Large intestine (tissue), 3 donors: ENCODE measurements at regions not wholly inside any gene's neighbourhood (a gene's known extent, or its start where the extent isn't known, plus 50 kb on each side); places are given as distances from the start of the nearest gene placed in this dataset.

Experiments
- DNase-seq, 2 donors: peaks; one replicate each; pipeline versions ENCODE4 v3.0.0 to v3.0.0-alpha.2; 2013
- H3K27ac ChIP-seq: one replicate; pipeline ENCODE4 v1.5.1; 2013; ENCODE audit warnings: low read length
- H3K27me3 ChIP-seq: 2 replicates; pipeline ENCODE4 v1.6.1; 2013; ENCODE audit warnings: low read length; ENCODE audit not compliant: control insufficient read depth, insufficient read depth
- H3K36me3 ChIP-seq: 2 replicates; pipeline ENCODE4 v1.6.1; 2013; ENCODE audit warnings: low read length; ENCODE audit not compliant: control insufficient read depth, insufficient read depth
- H3K4me1 ChIP-seq: one replicate; pipeline ENCODE4 v1.6.1; 2013; ENCODE audit warnings: low read length; ENCODE audit not compliant: control insufficient read depth, insufficient read depth
- H3K4me3 ChIP-seq: one replicate; pipeline ENCODE4 v1.5.1; 2013; ENCODE audit warnings: low read length
- H3K9me3 ChIP-seq: one replicate; pipeline ENCODE4 v1.6.1; 2013; ENCODE audit warnings: mild to moderate bottlenecking, low read depth, low read length, moderate library complexity; ENCODE audit not compliant: control insufficient read depth
- WGBS: methylation state at CpG from one replicate; pipeline ENCODE4 v1.1.5; 2013; ENCODE audit warnings: low lambda C conversion rate; ENCODE audit not compliant: insufficient coverage; 5-methylcytosine and 5-hydroxymethylcytosine counted together

DNA sequence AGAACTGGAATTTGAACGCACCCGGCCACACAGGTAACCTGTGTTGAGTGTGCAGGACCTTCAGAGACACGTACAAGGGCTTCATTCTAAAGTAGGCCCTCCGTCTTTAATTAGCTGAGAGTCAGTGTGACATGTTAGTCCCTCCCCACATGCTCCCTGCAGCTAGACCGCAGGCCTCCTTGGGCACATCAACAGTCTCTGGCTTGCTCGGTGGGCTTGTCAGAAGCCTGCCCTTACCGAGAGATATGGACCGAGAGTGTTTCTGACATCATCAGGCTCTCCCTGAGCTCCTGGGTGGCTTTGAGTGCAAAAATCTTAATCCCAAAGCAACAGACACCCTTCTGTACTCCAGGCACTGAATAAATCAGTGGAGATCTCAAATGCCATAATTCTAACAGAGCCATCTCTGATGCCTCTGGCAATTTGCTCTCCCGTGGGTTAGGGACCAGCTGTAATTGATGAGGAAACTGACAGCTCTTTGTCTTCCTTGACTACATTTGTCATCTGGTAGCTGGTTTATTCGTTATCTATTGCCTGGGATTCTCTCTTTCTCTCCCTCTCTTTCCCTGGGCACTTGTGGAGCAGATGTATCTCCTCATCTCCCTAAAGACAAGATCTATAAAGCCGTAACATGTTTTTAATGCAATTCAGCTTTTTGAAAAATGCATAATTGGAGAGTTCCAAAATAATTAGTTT, 850.6 kb downstream of the TYW1 start:
- Histone ChIP-seq H3K27me3 (no peaks in the 10 kb centered on the region), H3K4me3 (no peak overlapping the region), H3K4me1 (no peaks in the 10 kb centered on the region), H3K9me3 (no peaks in the 10 kb centered on the region), H3K36me3 (no peaks in the 10 kb centered on the region), H3K27ac (no peak overlapping the region)
- DNase-seq, result no peak
- WGBS, result 100% methylated on average over 2 of the region's 11 CpGs

DNA sequence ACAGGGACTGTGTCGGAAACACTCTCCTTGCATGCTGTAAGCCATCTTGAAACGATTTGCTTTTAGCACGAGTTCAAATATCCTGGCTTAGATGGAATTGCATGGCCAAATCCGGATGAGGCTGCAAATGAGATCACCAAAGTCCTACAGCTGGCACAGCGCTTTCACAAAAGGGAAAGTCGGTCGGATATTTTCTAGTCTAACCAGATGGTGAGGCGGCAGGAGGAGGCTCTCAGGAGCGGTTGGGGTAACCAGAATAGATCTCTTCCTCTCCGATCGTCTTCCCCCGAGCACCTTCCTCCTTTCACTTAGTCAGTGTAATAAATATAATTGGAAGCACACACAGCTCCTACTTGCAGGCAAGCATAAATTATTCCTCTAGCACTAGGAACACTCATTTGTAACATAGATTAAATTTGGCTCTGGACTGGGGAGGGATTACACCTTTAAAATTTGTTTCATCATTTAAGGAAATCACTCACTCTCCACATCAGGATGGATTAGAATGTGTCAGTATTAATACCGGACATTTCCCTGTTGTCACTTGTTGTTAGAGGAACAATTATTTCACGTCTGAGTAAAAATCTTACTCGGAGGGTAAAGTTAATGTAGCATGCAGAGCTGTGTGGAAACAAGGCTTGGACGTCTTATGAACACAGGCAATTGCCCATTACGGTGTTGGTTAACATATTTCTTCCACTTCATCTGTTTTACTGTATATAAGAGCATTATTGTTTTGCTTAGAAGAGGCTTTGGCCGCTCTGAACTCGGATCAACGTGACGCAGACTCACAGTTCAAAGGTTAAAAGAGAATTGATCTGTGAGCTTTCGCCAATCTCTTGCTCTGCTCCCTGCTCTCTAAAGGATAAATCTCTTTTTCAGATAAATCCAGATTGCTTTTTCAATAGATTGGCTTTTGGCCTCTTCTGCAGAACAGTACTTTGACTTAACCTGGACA, 857.9 kb downstream of the TYW1 start:
- Histone ChIP-seq H3K27me3 (no peaks in the 10 kb centered on the region), H3K4me1 (no peaks in the 10 kb centered on the region), H3K9me3 (no peaks in the 10 kb centered on the region), H3K4me3 (no peak overlapping the region), H3K27ac (no peak overlapping the region), H3K36me3 (no peaks in the 10 kb centered on the region)
- DNase-seq, result no peak
- no CpG with 5 or more reads among the region's 22 CpGs for WGBS

DNA sequence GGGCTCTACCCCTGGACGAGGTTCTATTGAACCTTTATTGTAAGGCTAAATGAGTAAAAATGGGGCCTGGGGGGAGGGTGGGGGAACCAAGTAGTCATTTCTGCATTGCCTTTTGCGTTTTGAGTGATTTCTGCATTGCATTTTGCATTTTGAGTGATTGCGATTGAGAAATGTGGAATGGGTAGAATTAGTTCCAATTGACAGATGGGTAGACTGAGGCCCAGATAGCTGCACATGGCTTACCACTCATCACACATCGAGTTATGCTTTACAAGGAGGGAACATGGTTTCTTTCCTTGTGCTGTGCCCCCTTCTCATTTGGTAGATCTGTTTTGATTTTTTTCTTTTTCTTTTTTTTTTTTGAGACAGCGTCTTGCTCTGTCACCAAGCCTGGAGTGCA, 858.7 kb downstream of the TYW1 start:
- H3K4me1 ChIP-seq, result no peaks in the 10 kb centered on the region
- no peaks in the 10 kb centered on the region for H3K9me3 ChIP-seq
- 100% methylated on average over 1 of the region's 5 CpGs for WGBS
- no peak overlapping the region for H3K27ac ChIP-seq
- no peak overlapping the region for H3K4me3 ChIP-seq
- no peaks in the 10 kb centered on the region for H3K27me3 ChIP-seq
- no peak for DNase-seq
- H3K36me3 ChIP-seq, result no peaks in the 10 kb centered on the region

DNA sequence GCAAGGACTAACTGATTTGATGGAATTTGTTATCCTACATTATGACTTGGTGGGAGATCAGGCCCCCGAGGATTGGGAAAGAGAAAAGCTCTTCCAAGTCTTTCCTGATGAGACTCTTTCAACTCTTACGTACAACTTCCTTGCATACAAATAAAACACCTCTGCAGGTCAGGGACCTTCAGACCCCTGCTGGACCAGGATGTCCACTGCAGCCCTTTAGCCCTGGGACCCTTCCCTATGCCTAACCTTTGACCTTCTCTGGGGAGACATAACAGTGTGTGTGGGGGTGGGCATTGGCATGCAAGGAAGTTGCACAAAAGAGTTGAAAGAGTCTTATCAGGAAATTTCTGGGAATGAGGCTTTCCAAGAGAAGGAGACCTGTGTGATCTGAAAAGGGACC, 859.4 kb downstream of the TYW1 start:
- no peaks in the 10 kb centered on the region for H3K4me1 ChIP-seq
- H3K36me3 ChIP-seq, result no peaks in the 10 kb centered on the region
- no CpG with 5 or more reads among the region's 2 CpGs for WGBS
- H3K27me3 ChIP-seq, result no peaks in the 10 kb centered on the region
- no peak for DNase-seq
- H3K4me3 ChIP-seq, result no peak overlapping the region
- no peak overlapping the region for H3K27ac ChIP-seq
- H3K9me3 ChIP-seq, result no peaks in the 10 kb centered on the region

DNA sequence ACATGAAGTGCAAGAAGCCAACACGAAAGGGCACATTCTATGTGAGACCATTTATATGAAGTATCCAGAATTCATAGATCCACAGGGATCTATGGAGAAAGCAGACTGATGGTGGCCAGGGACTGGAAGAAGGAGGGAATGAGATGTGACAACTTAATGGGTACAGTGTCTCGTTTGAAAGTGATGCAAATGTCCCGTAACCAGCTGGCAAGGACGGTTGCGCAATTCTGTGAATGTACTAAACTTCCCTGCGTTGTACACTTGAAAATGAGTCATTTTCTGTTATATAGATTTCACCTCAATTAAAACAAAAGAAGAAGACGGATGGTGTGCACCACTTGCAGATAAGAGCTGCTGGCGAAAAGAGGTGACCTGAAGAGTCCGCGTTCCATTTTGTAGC, 861.1 kb downstream of the TYW1 start:
- Histone ChIP-seq H3K36me3 (no peaks in the 10 kb centered on the region), H3K9me3 (no peaks in the 10 kb centered on the region), H3K27me3 (no peaks in the 10 kb centered on the region), H3K4me3 (no peak overlapping the region), H3K4me1 (no peaks in the 10 kb centered on the region), H3K27ac (no peak overlapping the region)
- 80% methylated on average over 5 of the region's 10 CpGs for WGBS
- DNase-seq, result no peak

DNA sequence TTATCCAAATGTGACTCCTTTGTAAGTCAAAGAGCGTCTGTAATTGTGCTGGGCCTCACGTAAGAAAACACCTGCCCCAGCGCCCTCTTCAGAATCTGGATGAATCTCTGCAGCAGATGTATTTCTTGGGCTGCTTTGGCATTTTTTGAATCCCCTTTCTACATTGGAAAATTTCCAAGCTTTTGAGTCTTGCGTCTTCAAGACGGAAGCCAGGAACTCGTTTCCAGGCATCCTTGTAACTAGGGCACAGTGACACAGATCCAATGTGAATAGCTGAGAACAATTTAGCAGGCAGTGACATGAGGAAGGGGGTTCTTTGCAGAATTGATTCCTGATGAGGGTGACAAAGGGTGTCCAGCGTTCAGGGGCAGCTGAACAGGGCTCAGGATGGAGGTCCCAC, 862.3 kb downstream of the TYW1 start:
- WGBS, result 100% methylated on average over 1 of the region's 7 CpGs
- H3K27ac ChIP-seq, result no peak overlapping the region

DNA sequence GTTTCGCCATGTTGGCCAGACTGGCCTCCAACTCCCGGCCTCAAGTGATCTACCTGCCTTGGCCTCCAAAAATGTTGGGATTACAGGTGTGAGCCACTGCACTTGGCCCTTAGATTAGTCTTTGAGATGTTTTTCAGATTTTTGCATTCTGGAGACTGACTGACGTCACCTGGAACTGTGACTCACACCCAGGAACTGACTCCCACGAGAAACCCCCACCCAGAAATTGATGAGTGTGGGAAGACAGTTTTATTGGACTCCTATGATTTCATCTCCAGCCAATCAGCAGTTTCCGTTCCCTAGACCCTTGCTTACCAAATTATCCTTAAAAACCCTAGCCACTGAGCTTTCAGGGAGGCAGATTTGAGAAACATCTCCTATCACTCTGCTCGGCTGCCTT, 867.3 kb downstream of the TYW1 start:
- no peak overlapping the region for H3K27ac ChIP-seq
- H3K27me3 ChIP-seq, result no peaks in the 10 kb centered on the region
- H3K4me3 ChIP-seq, result no peak overlapping the region
- H3K9me3 ChIP-seq, result no peaks in the 10 kb centered on the region
- WGBS, result 100% methylated on average over 1 of the region's 6 CpGs
- no peaks in the 10 kb centered on the region for H3K4me1 ChIP-seq
- no peaks in the 10 kb centered on the region for H3K36me3 ChIP-seq
- no peak for DNase-seq

More for the DNA sequence above, 862.3 kb downstream of the TYW1 start:
- DNase-seq, result no peak
- H3K27me3 ChIP-seq, result no peaks in the 10 kb centered on the region
- H3K36me3 ChIP-seq, result no peaks in the 10 kb centered on the region
- H3K9me3 ChIP-seq, result no peaks in the 10 kb centered on the region
- no peak overlapping the region for H3K4me3 ChIP-seq
- no peaks in the 10 kb centered on the region for H3K4me1 ChIP-seq

DNA sequence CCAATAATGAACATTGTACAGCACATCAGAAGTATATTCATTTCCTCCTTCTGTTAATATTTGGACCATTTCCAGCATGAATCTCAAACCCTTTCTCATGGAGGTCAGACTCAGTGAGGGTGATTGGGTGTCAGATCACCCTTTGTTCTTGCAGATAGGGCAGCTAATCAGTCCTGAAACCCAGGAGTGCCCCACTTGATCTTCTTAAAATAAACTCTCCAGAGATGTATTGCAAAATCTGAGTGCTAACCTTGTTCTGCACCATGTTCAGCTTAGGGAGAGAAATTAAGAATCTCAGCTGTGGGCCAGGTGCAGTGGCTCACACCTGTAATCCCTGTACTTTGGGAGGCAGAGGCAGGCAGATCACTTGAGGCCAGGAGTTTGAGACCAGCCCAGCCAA, 869.4 kb downstream of the TYW1 start:
- no peak overlapping the region for H3K27ac ChIP-seq
- no peak overlapping the region for H3K4me3 ChIP-seq
- no peaks in the 10 kb centered on the region for H3K27me3 ChIP-seq
- no peaks in the 10 kb centered on the region for H3K36me3 ChIP-seq
- DNase-seq, result no peak
- no peaks in the 10 kb centered on the region for H3K4me1 ChIP-seq
- H3K9me3 ChIP-seq, result no peaks in the 10 kb centered on the region

DNA sequence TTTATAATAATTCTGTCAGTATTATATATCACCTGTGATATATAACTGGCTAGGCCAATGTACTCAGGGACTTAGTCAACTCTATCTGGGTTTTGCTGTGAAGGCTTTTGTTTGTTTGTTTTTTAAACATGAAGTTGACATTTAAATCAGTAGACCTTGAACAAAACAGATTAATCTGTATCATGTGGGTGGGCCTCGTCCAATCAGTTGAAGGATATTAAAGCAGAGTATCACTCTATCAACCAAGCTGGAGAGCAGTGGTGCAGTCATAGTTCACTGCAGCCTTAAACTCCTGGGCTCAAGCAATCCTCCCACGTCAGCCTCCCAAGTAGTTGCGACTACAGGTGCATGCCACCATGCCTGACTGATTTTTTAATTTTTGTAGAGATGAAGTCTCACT, 870.2 kb downstream of the TYW1 start:
- Histone ChIP-seq H3K27ac (no peak overlapping the region), H3K36me3 (no peaks in the 10 kb centered on the region), H3K9me3 (no peaks in the 10 kb centered on the region), H3K4me3 (no peak overlapping the region), H3K4me1 (no peaks in the 10 kb centered on the region), H3K27me3 (no peaks in the 10 kb centered on the region)
- no peak for DNase-seq
- no CpG with 5 or more reads among the region's 3 CpGs for WGBS

DNA sequence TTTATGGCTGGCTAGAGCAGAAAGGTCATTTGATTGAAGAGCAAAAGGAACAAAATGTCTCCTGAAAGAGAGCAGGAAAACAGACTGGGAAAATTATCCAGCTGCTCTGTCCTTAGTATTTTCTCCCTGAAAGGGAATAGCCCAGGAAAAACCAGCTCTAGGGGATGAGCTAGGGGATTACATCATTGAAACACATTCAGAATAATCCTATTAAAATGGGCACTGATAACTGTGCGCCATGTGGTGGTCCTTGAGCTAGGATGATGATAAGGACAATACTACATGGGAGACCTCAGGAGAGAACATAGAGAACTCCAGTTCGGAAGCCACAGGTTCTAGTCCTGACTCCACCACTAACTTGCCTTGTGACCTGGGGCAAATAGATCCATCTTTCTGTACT, 873.8 kb downstream of the TYW1 start:
- Histone ChIP-seq H3K4me1 (no peaks in the 10 kb centered on the region), H3K27me3 (no peaks in the 10 kb centered on the region), H3K9me3 (no peaks in the 10 kb centered on the region), H3K4me3 (no peak overlapping the region), H3K27ac (no peak overlapping the region), H3K36me3 (no peaks in the 10 kb centered on the region)
- no peak for DNase-seq
- WGBS, result no CpG with 5 or more reads among the region's 2 CpGs
